ENCODE measurements at regions not wholly inside any gene's neighbourhood (a gene's known extent, or its start where the extent isn't known, plus 50 kb on each side); places are given as distances from the start of the nearest gene placed in this dataset.

DNA sequence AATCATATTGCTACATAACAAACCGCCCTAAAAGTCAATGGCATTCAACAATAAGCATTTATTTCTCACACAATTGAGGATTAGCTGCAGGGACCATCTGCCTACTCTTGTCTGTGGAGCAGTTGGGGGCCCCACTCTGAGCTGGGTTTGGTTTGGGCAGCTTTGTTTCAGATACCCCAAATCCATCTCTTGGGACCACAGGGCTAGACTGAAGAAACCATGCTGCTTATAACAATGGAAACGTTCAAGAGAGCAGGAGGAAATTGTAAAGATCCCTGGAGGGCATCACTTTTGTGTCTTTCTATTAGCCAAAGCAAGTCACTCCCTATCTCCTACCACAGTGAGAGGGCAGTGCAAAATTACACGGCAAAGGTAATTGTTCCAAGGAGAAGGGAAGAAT is 146.5 kb upstream of the MGAT5 start:
- H3K36me3 ChIP-seq (ENCODE audit: control insufficient read depth, insufficient read depth, low read length) = no peaks in the 10 kb centered on the region
- H3K4me3 ChIP-seq = no peak overlapping the region
- H2AFZ ChIP-seq (ENCODE audit: low read depth, low read length) = no peak overlapping the region
- no peaks in the 10 kb centered on the region for H3K9me1 ChIP-seq (ENCODE audit: control insufficient read depth, insufficient read depth, low read length)
- H4K20me1 ChIP-seq (replicated peaks; ENCODE audit: control insufficient read depth, insufficient read depth, low read length) = no peaks in the 10 kb centered on the region
- H3K4me1 ChIP-seq (replicated peaks in 1 of 2; ENCODE audit: control insufficient read depth in 2 of 2, insufficient read depth in 2 of 2, low read length in 2 of 2) = peaks cover 0 to 4% of the 10 kb centered on the region in 2 experiments; a peak in 2 of 5 replicates
- ChIA-PET CTCF (ENCODE audit: low intra/inter-chr PET ratio) (no interaction called here), POLR2A (no interaction called here)
- no peak for ATAC-seq
- no peaks in the 10 kb centered on the region for H3K79me2 ChIP-seq (ENCODE audit: control insufficient read depth, insufficient read depth, low read length)
- in situ Hi-C loops (cut with MboI) (loop anchor here (25.0 kb wide), 1 partner anchor 305 kb away; no protein-coding TSS in a partner anchor), intact Hi-C loops (cut with micrococcal nuclease) (no loop called here)
- BruUV-seq (replicated peaks) = no TSS peak
- no peak for FAIRE-seq
- no peak for DNase-seq (ENCODE audit: extremely low read depth in 1 of 4, low spot score in 3 of 4)
- H3K9ac ChIP-seq (ENCODE audit: insufficient read depth in 1 of 2, low read depth in 2 of 2, low read length in 2 of 2) = no peak overlapping the region
- WGBS (ENCODE audit: insufficient coverage, low coverage, missing lambda C conversion rate) = 5% methylated on average over 3 of the region's 3 CpGs
- H3K27me3 ChIP-seq (ENCODE audit: control insufficient read depth in 2 of 2, insufficient read depth in 2 of 2, low read length in 2 of 2) = peaks cover 2 to 5% of the 10 kb centered on the region in 2 experiments; a peak in 2 of 5 replicates
- no peak for TF ChIP-seq ZNF431 (CRISPR knock-in tag; IDR thresholded peaks at IDR 0.05)
- no peak for TF ChIP-seq CAMTA2 (CRISPR knock-in tag; conservative IDR thresholded peaks at IDR 0.05)
- TF ChIP-seq MEF2D (tag; conservative IDR thresholded peaks at IDR 0.05; ENCODE audit: low read depth) = no peak
- TF ChIP-seq CEBPZ (IDR thresholded peaks at IDR 0.05; ENCODE audit: borderline replicate concordance, low read depth, low read length) = no peak
- TF ChIP-seq ZNF584 (CRISPR knock-in tag; IDR thresholded peaks at IDR 0.05; ENCODE audit: low read depth) = no peak
- no peak for TF ChIP-seq PHF21A (IDR thresholded peaks at IDR 0.05; ENCODE audit: borderline replicate concordance, low read depth)
- no peak for TF ChIP-seq TARDBP (IDR thresholded peaks at IDR 0.05)
- no peak for TF ChIP-seq ZNF589 (CRISPR knock-in tag; IDR thresholded peaks at IDR 0.05; ENCODE audit: low read depth)
- no peak for TF ChIP-seq ZNF586 (CRISPR knock-in tag; conservative IDR thresholded peaks at IDR 0.05)
- TF ChIP-seq, protein P1, sequence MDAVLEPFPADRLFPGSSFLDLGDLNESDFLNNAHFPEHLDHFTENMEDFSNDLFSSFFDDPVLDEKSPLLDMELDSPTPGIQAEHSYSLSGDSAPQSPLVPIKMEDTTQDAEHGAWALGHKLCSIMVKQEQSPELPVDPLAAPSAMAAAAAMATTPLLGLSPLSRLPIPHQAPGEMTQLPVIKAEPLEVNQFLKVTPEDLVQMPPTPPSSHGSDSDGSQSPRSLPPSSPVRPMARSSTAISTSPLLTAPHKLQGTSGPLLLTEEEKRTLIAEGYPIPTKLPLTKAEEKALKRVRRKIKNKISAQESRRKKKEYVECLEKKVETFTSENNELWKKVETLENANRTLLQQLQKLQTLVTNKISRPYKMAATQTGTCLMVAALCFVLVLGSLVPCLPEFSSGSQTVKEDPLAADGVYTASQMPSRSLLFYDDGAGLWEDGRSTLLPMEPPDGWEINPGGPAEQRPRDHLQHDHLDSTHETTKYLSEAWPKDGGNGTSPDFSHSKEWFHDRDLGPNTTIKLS (IDR thresholded peaks at IDR 0.05; ENCODE audit: borderline replicate concordance, low read depth) = no peak
- no peak for TF ChIP-seq ZNF24 (IDR thresholded peaks at IDR 0.05)
- no peak for TF ChIP-seq ZSCAN29 (IDR thresholded peaks at IDR 0.05)
- no peak for TF ChIP-seq CCAR2 (IDR thresholded peaks at IDR 0.05; ENCODE audit: low read depth, low read length)
- TF ChIP-seq TAF9B (IDR thresholded peaks at IDR 0.05; ENCODE audit: partially characterized antibody) = no peak
- no peak for TF ChIP-seq RBM25 (IDR thresholded peaks at IDR 0.05; ENCODE audit: low read depth, low read length, severe bottlenecking)
- no peak for TF ChIP-seq BMI1 (IDR thresholded peaks at IDR 0.05; ENCODE audit: low read length)
- no peak overlapping the region for H3K27ac ChIP-seq (ENCODE audit: extremely low read depth, low read depth, low read length)
- H3K9me3 ChIP-seq (replicated peaks; ENCODE audit: control insufficient read depth, insufficient read depth, low read depth, low read length) = no peaks in the 10 kb centered on the region
- H3K4me2 ChIP-seq (ENCODE audit: insufficient read depth, low read length) = no peak overlapping the region
